ENCODE measurements at regions not wholly inside any gene's neighbourhood (a gene's known extent, or its start where the extent isn't known, plus 50 kb on each side); places are given as distances from the start of the nearest gene placed in this dataset.

GRCh38 chr3:102332934-102333333, 101.9 kb upstream of the ZPLD1 start:
- ChIA-PET CTCF (interaction anchor here (0.7 kb wide), 1 partner anchor 138 kb away, joined by 4 read pairs; no protein-coding TSS in a partner anchor), POLR2A (no interaction called here)
- DNase-seq (ENCODE audit: extremely low spot score) = no peak
- TF ChIP-seq HDGF (IDR thresholded peaks at IDR 0.05; ENCODE audit: borderline replicate concordance) (no peak), ARNT (IDR thresholded peaks at IDR 0.05) (no peak)

GRCh38 chr3:102336130-102336529, 98.7 kb upstream of the ZPLD1 start:
- no peak for DNase-seq (ENCODE audit: extremely low spot score)
- POLR2A ChIA-PET = no interaction called here
- CTCF ChIA-PET = no interaction called here
- TF ChIP-seq LEF1 (IDR thresholded peaks at IDR 0.05; ENCODE audit: borderline replicate concordance) (no peak), FOXK2 (IDR thresholded peaks at IDR 0.05) (no peak), FOXA1 (IDR thresholded peaks at IDR 0.05) (no peak), ARNT (IDR thresholded peaks at IDR 0.05) (no peak), L3MBTL2 (conservative IDR thresholded peaks at IDR 0.05) (no peak)

- no peak for DNase-seq (ENCODE audit: extremely low spot score)
- ChIA-PET POLR2A (no interaction called here), CTCF (no interaction called here)
- TF ChIP-seq NFRKB (IDR thresholded peaks at IDR 0.05) (no peak), SUZ12 (IDR thresholded peaks at IDR 0.05) (no peak), LEF1 (IDR thresholded peaks at IDR 0.05; ENCODE audit: borderline replicate concordance) (no peak), PKNOX1 (IDR thresholded peaks at IDR 0.05) (no peak), ELF4 (IDR thresholded peaks at IDR 0.05) (no peak), FOXM1 (IDR thresholded peaks at IDR 0.05; ENCODE audit: borderline replicate concordance) (no peak), ARNT (IDR thresholded peaks at IDR 0.05) (no peak), FOXK2 (IDR thresholded peaks at IDR 0.05) (no peak), ZNF384 (IDR thresholded peaks at IDR 0.05) (no peak), SP1 (IDR thresholded peaks at IDR 0.05) (no peak), FOXA1 (IDR thresholded peaks at IDR 0.05) (no peak), HDGF (IDR thresholded peaks at IDR 0.05; ENCODE audit: borderline replicate concordance) (no peak), L3MBTL2 (conservative IDR thresholded peaks at IDR 0.05) (no peak), BHLHE40 (IDR thresholded peaks at IDR 0.05; ENCODE audit: borderline replicate concordance) (no peak), TARDBP (IDR thresholded peaks at IDR 0.05) (no peak), CTBP1 (IDR thresholded peaks at IDR 0.05; ENCODE audit: borderline replicate concordance) (no peak)
Observed at GRCh38 chr3:102339671-102340070, 95.1 kb upstream of the ZPLD1 start.

GRCh38 chr3:102346897-102347296, 87.9 kb upstream of the ZPLD1 start:
- POLR2A ChIA-PET = no interaction called here
- CTCF ChIA-PET = no interaction called here
- TF ChIP-seq BHLHE40 (IDR thresholded peaks at IDR 0.05; ENCODE audit: borderline replicate concordance) (no peak), ARNT (IDR thresholded peaks at IDR 0.05) (no peak), FOXK2 (IDR thresholded peaks at IDR 0.05) (no peak), SUZ12 (IDR thresholded peaks at IDR 0.05) (no peak), HDGF (IDR thresholded peaks at IDR 0.05; ENCODE audit: borderline replicate concordance) (no peak), SP1 (IDR thresholded peaks at IDR 0.05) (no peak), NFRKB (IDR thresholded peaks at IDR 0.05) (no peak), TARDBP (IDR thresholded peaks at IDR 0.05) (no peak), ZNF384 (IDR thresholded peaks at IDR 0.05) (no peak), PKNOX1 (IDR thresholded peaks at IDR 0.05) (no peak)
- no peak for DNase-seq (ENCODE audit: extremely low spot score)

DNA sequence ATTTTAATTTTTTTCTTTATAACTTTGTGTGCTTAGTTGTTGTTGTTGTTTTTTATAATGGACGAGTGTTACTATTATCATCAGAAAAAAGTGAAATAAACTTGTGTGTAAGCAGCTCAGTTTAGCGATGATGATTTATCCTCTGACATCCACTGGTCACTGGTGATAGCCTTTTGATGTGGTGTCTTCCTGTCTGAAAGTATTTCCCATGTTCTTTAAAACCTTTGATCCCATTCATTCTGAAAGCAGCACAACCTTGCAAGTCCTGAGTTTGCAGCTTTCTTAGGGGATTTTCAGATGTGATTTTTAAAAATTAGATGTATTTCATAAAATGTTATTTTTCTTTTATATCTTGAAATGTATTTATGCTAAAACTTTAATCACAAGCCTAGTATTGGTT, 85.9 kb upstream of the ZPLD1 start:
- no peak for TF ChIP-seq HDGF (IDR thresholded peaks at IDR 0.05; ENCODE audit: borderline replicate concordance)
- no peak for TF ChIP-seq SP1 (IDR thresholded peaks at IDR 0.05)
- no peak for TF ChIP-seq ELF4 (IDR thresholded peaks at IDR 0.05)
- TF ChIP-seq SUZ12 (IDR thresholded peaks at IDR 0.05) = no peak
- no peak for TF ChIP-seq FOXK2 (IDR thresholded peaks at IDR 0.05)
- no peak for TF ChIP-seq FOXA1 (IDR thresholded peaks at IDR 0.05)
- no peak for TF ChIP-seq FOXM1 (IDR thresholded peaks at IDR 0.05; ENCODE audit: borderline replicate concordance)
- TF ChIP-seq NFRKB (IDR thresholded peaks at IDR 0.05) = no peak
- TF ChIP-seq TARDBP (IDR thresholded peaks at IDR 0.05) = no peak
- TF ChIP-seq BHLHE40 (IDR thresholded peaks at IDR 0.05; ENCODE audit: borderline replicate concordance) = no peak
- no peak for TF ChIP-seq LEF1 (IDR thresholded peaks at IDR 0.05; ENCODE audit: borderline replicate concordance)
- no peak for TF ChIP-seq L3MBTL2 (conservative IDR thresholded peaks at IDR 0.05)
- no peak for TF ChIP-seq CTBP1 (IDR thresholded peaks at IDR 0.05; ENCODE audit: borderline replicate concordance)
- no peak for DNase-seq (ENCODE audit: extremely low spot score)
- POLR2A ChIA-PET = no interaction called here
- CTCF ChIA-PET = no interaction called here

DNA sequence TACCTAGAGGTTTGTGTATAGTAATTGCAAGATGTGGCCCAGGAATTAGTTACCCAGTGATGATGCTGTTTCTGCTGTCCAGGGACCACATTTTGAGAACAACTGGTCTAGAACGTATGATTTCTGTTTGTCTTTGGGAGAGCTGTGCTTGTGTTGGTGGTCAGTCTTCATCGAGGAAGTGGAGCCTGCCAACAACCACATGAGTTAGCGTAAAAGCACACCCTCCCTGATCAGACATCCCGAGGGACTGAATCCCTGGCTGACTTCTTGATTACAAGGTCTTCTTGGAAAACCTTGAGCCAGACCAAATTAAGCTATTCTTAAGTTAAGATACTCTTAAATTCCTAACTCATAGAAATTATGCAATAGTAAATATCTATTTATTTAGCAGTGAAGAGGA, 81.7 kb upstream of the ZPLD1 start:
- no peak for DNase-seq (ENCODE audit: extremely low spot score)
- ChIA-PET CTCF (interaction anchor here (0.7 kb wide), 1 partner anchor 29 kb away, joined by 3 read pairs; no protein-coding TSS in a partner anchor), POLR2A (no interaction called here)
- TF ChIP-seq CTBP1 (IDR thresholded peaks at IDR 0.05; ENCODE audit: borderline replicate concordance) = no peak
- no peak for TF ChIP-seq BHLHE40 (IDR thresholded peaks at IDR 0.05; ENCODE audit: borderline replicate concordance)
- TF ChIP-seq HDGF (IDR thresholded peaks at IDR 0.05; ENCODE audit: borderline replicate concordance) = no peak
- TF ChIP-seq SUZ12 (IDR thresholded peaks at IDR 0.05) = no peak
- TF ChIP-seq PKNOX1 (IDR thresholded peaks at IDR 0.05) = no peak
- no peak for TF ChIP-seq L3MBTL2 (conservative IDR thresholded peaks at IDR 0.05)
- no peak for TF ChIP-seq SP1 (IDR thresholded peaks at IDR 0.05)
- no peak for TF ChIP-seq ELF4 (IDR thresholded peaks at IDR 0.05)

DNA sequence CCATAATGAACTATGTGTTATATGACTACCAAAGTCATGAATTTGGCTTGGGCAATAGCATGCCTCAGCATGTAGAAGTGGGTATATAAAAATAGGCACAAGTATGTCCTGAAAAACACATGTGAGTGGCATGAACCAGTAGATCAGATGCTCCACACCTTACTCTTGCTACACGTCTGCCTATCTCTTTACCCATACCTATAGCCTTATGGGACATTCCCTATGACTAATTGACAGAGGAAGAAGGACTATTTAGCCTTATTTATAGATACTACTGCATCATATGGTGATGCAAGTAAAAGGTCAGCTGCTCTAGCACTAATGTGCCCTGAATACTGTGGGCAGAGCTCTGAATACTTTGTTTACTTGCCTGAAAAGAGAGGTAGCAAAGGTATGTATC, 81.0 kb upstream of the ZPLD1 start:
- DNase-seq (ENCODE audit: extremely low spot score) = no peak
- POLR2A ChIA-PET = no interaction called here
- CTCF ChIA-PET = interaction anchor here (0.7 kb wide), 1 partner anchor 30 kb away, joined by 3 read pairs; no protein-coding TSS in a partner anchor

More for the DNA sequence above, 81.0 kb upstream of the ZPLD1 start:
- TF ChIP-seq ARNT (IDR thresholded peaks at IDR 0.05) (no peak), NFRKB (IDR thresholded peaks at IDR 0.05) (no peak), SUZ12 (IDR thresholded peaks at IDR 0.05) (no peak), L3MBTL2 (conservative IDR thresholded peaks at IDR 0.05) (no peak), FOXA1 (IDR thresholded peaks at IDR 0.05) (no peak), ELF4 (IDR thresholded peaks at IDR 0.05) (no peak), HDGF (IDR thresholded peaks at IDR 0.05; ENCODE audit: borderline replicate concordance) (no peak), BHLHE40 (IDR thresholded peaks at IDR 0.05; ENCODE audit: borderline replicate concordance) (no peak), PKNOX1 (IDR thresholded peaks at IDR 0.05) (no peak), FOXK2 (IDR thresholded peaks at IDR 0.05) (no peak), SP1 (IDR thresholded peaks at IDR 0.05) (no peak), ZNF384 (IDR thresholded peaks at IDR 0.05) (no peak), CTBP1 (IDR thresholded peaks at IDR 0.05; ENCODE audit: borderline replicate concordance) (no peak), FOXM1 (IDR thresholded peaks at IDR 0.05; ENCODE audit: borderline replicate concordance) (no peak), TARDBP (IDR thresholded peaks at IDR 0.05) (no peak), LEF1 (IDR thresholded peaks at IDR 0.05; ENCODE audit: borderline replicate concordance) (no peak)

Measured in HEK293T (cell line).